H1 (cell line): ENCODE measurements at regions not wholly inside any gene's neighbourhood (a gene's known extent, or its start where the extent isn't known, plus 50 kb on each side); places are given as distances from the start of the nearest gene placed in this dataset.

Experiments used
- CTCF ChIA-PET: fragments of 300-600 bp; sonication (Branson Sonifier 250); formaldehyde crosslinking; loops from one replicate; lab custom pipeline; 2021; ENCODE audit not compliant: partially characterized antibody; lab: Charles Lee
- POLR2A ChIA-PET: fragments of 300-600 bp; sonication (Branson Sonifier 250); formaldehyde crosslinking; loops from one replicate; lab custom pipeline; 2021; ENCODE audit warnings: inconsistent platforms; ENCODE audit not compliant: partially characterized antibody; lab: Charles Lee
- DNase-seq, 2 experiments: peaks; one replicate each; pipeline versions ENCODE4 v3.0.0 to v3.0.0-alpha.2; 2010 to 2022; ENCODE audit warnings: low spot score in 2 of 2, low read depth in 1 of 2, mixed read lengths in 1 of 2
- FAIRE-seq: peaks from 2 replicates; lab custom pipeline; 2011; peaks lifted over from hg19 to GRCh38; lab: Jason Lieb, UNC
- H2AFZ ChIP-seq: 2 replicates; pipeline ENCODE4 v1.8.1; 2012; ENCODE audit warnings: low read length, inconsistent platforms
- H2AK5ac ChIP-seq: 2 replicates; pipeline ENCODE4 v1.6.1; 2013; ENCODE audit warnings: low read depth, low read length
- H2BK120ac ChIP-seq: replicated peaks from 2 replicates; pipeline ENCODE3; 2013; ENCODE audit warnings: low read depth, low read length, inconsistent platforms
- H2BK12ac ChIP-seq: 2 replicates; pipeline ENCODE4 v1.6.1; 2013; ENCODE audit warnings: low read depth, low read length
- H2BK15ac ChIP-seq: 2 replicates; pipeline ENCODE4 v1.6.1; 2013; ENCODE audit warnings: low read length
- H2BK20ac ChIP-seq: 2 replicates; pipeline ENCODE4 v1.6.1; 2013; ENCODE audit warnings: low read length
- H2BK5ac ChIP-seq: 2 replicates; pipeline ENCODE4 v1.6.1; 2013; ENCODE audit warnings: low read depth, low read length
- H3K14ac ChIP-seq: 2 replicates; pipeline ENCODE4 v1.6.1; 2013; ENCODE audit warnings: inconsistent platforms; ENCODE audit not compliant: insufficient read length
- H3K18ac ChIP-seq: 2 replicates; pipeline ENCODE4 v1.6.1; 2013; ENCODE audit warnings: low read length; ENCODE audit errors: extremely low read depth
- H3K23ac ChIP-seq: 2 replicates; pipeline ENCODE4 v1.6.1; 2013; ENCODE audit warnings: inconsistent platforms; ENCODE audit not compliant: insufficient read length
- H3K23me2 ChIP-seq: 2 replicates; pipeline ENCODE4 v1.6.1; 2013; ENCODE audit warnings: low read depth, low read length
- H3K27ac ChIP-seq: 2 replicates; pipeline ENCODE4 v1.6.1; 2011; ENCODE audit warnings: low read depth, low read length, inconsistent platforms
- H3K27me3 ChIP-seq, 4 experiments: replicated peaks in 1 of 4; 1 replicate in 1 of 4; 2 replicates in 3 of 4; pipeline versions ENCODE4 v1.6.1 to v1.8.1; 2011 to 2013; ENCODE audit warnings: low read length in 3 of 4, mild to moderate bottlenecking in 3 of 4, inconsistent platforms in 2 of 4, mixed read lengths in 2 of 4, moderate library complexity in 1 of 4; ENCODE audit not compliant: control insufficient read depth in 3 of 4, insufficient read depth in 3 of 4; ENCODE audit errors: extremely low read depth in 1 of 4
- H3K36me3 ChIP-seq, 4 experiments: 2 replicates each; pipeline versions ENCODE4 v1.6.1 to v1.8.1; 2011 to 2013; ENCODE audit warnings: mild to moderate bottlenecking in 4 of 4, low read length in 3 of 4, moderate library complexity in 2 of 4, control low read depth in 1 of 4, inconsistent platforms in 1 of 4; ENCODE audit not compliant: insufficient read depth in 4 of 4, control insufficient read depth in 2 of 4
- H3K4ac ChIP-seq: replicated peaks from 2 replicates; pipeline ENCODE3; 2013; ENCODE audit warnings: low read length, low read depth, mixed read lengths, inconsistent platforms; ENCODE audit not compliant: insufficient read length
- H3K4me1 ChIP-seq, 4 experiments: replicated peaks in 1 of 4; 1 replicate in 1 of 4; 2 replicates in 3 of 4; pipeline versions ENCODE4 v1.6.1 to v1.8.1; 2011 to 2013; ENCODE audit warnings: low read length in 3 of 4, inconsistent platforms in 2 of 4, mixed read lengths in 1 of 4; ENCODE audit not compliant: insufficient read depth in 4 of 4, control insufficient read depth in 3 of 4
- H3K4me2 ChIP-seq, 2 experiments: 2 replicates each; pipeline versions ENCODE4 v1.6.1 to v1.8.1; 2011 to 2013; ENCODE audit warnings: low read depth in 2 of 2, low read length in 2 of 2, control low read depth in 1 of 2, inconsistent platforms in 1 of 2, mild to moderate bottlenecking in 1 of 2; ENCODE audit not compliant: insufficient read depth in 1 of 2
- H3K4me3 ChIP-seq, 4 experiments: fragments of 200-600, 300-600 bp in 1 of 4; sonication (generic), shearing (Covaris generic), sonication (Bioruptor Twin) in 1 of 4; 2 replicates each; pipeline versions ENCODE4 v1.5.1 to v1.8.1; 2011 to 2016; ENCODE audit warnings: low read length in 4 of 4, low read depth in 3 of 4, control low read depth in 2 of 4, inconsistent platforms in 2 of 4, mild to moderate bottlenecking in 2 of 4, mixed read lengths in 1 of 4, moderate library complexity in 1 of 4; ENCODE audit not compliant: insufficient read depth in 2 of 4; ENCODE audit errors: extremely low read depth in 1 of 4
- H3K56ac ChIP-seq: replicated peaks from 2 replicates; pipeline ENCODE3; 2013; ENCODE audit warnings: low read depth, mild to moderate bottlenecking, mixed read lengths, low read length, inconsistent platforms; ENCODE audit not compliant: insufficient read length
- H3K79me1 ChIP-seq: 2 replicates; pipeline ENCODE4 v1.6.1; 2013; ENCODE audit warnings: low read depth, low read length, control low read depth
- H3K79me2 ChIP-seq, 2 experiments: 2 replicates each; pipeline versions ENCODE4 v1.6.1 to v1.8.1; 2012 to 2013; ENCODE audit warnings: low read length in 2 of 2, mild to moderate bottlenecking in 2 of 2, inconsistent platforms in 1 of 2; ENCODE audit not compliant: insufficient read depth in 2 of 2, control insufficient read depth in 1 of 2
- H3K9ac ChIP-seq, 4 experiments: replicated peaks in 1 of 4; 1 replicate in 1 of 4; 2 replicates in 3 of 4; pipeline versions ENCODE4 v1.6.1 to v1.8.1; 2011 to 2013; ENCODE audit warnings: low read depth in 3 of 4, low read length in 3 of 4, control low read depth in 2 of 4, mild to moderate bottlenecking in 2 of 4, moderate library complexity in 2 of 4, inconsistent platforms in 1 of 4; ENCODE audit errors: extremely low read depth in 1 of 4
- H3K9me3 ChIP-seq, 2 experiments: 2 replicates each; pipeline versions ENCODE4 v1.6.1 to v1.8.1; 2012 to 2013; ENCODE audit warnings: mild to moderate bottlenecking in 2 of 2, moderate library complexity in 2 of 2, control low read depth in 1 of 2, inconsistent platforms in 1 of 2, low read depth in 1 of 2, low read length in 1 of 2, mixed read lengths in 1 of 2; ENCODE audit not compliant: insufficient read depth in 2 of 2
- H4K20me1 ChIP-seq, 2 experiments: replicated peaks in 1 of 2; 2 replicates each; pipeline versions ENCODE3 to v1.8.1; 2011 to 2013; ENCODE audit warnings: inconsistent platforms in 2 of 2, low read length in 2 of 2, mild to moderate bottlenecking in 1 of 2; ENCODE audit not compliant: insufficient read depth in 2 of 2, control insufficient read depth in 1 of 2
- H4K5ac ChIP-seq: 2 replicates; pipeline ENCODE4 v1.6.1; 2013; ENCODE audit warnings: low read length, low read depth, mixed read lengths, inconsistent platforms; ENCODE audit not compliant: insufficient read length
- H4K8ac ChIP-seq: 2 replicates; pipeline ENCODE4 v1.8.0; 2013; ENCODE audit warnings: mild to moderate bottlenecking, moderate library complexity, low read length, inconsistent platforms; ENCODE audit not compliant: insufficient read depth; ENCODE audit errors: extremely low read depth
- H4K91ac ChIP-seq: replicated peaks from 2 replicates; pipeline ENCODE3; 2013; ENCODE audit warnings: low read length, mixed read lengths, inconsistent platforms; ENCODE audit not compliant: insufficient read length
- EP300 ChIP-seq, 2 experiments: IDR thresholded peaks; 1 replicate in 1 of 2; 2 replicates in 1 of 2; pipeline ENCODE4 v1.6.1; 2011 to 2012; ENCODE audit warnings: low read depth in 2 of 2, low read length in 2 of 2, mild to moderate bottlenecking in 2 of 2, borderline replicate concordance in 1 of 2, inconsistent platforms in 1 of 2, moderate library complexity in 1 of 2
- JUND ChIP-seq: IDR thresholded peaks from 2 replicates; pipeline ENCODE4 v1.6.1; 2011; ENCODE audit warnings: mild to moderate bottlenecking, improper control_type of control experiment, low read length
- KDM4A ChIP-seq: IDR thresholded peaks from one replicate; pipeline ENCODE4 v1.7.1; 2012; ENCODE audit warnings: low read depth, mild to moderate bottlenecking, moderate library complexity, low read length, inconsistent platforms; ENCODE audit not compliant: severe bottlenecking
- SIN3A ChIP-seq, 2 experiments: IDR thresholded peaks in 1 of 2; conservative IDR thresholded peaks in 1 of 2; 2 replicates each; pipeline ENCODE4 v1.6.1; 2011 to 2012; ENCODE audit warnings: low read length in 2 of 2, improper control_type of control experiment in 1 of 2, low read depth in 1 of 2, mild to moderate bottlenecking in 1 of 2
- TAF7 ChIP-seq: optimal IDR thresholded peaks from 2 replicates; pipeline ENCODE3; 2011; ENCODE audit warnings: low read depth, mild to moderate bottlenecking, inconsistent platforms, low read length, moderate library complexity, borderline replicate concordance
- WGBS, 2 experiments: shearing (Covaris generic) in 1 of 2; methylation state at CpG; one replicate each; pipeline versions ENCODE4 v1.1.6 to v1.1.7; 2013 to 2015; ENCODE audit warnings: low lambda C conversion rate in 2 of 2, mixed read lengths in 2 of 2, inconsistent platforms in 1 of 2, low coverage in 1 of 2, missing lambda C conversion rate in 1 of 2; ENCODE audit not compliant: insufficient replicate concordance in 2 of 2, insufficient coverage in 1 of 2, insufficient read length in 1 of 2; ENCODE audit errors: extremely low coverage in 1 of 2, missing lambda C conversion rate in 1 of 2; 5-methylcytosine and 5-hydroxymethylcytosine counted together

DNA sequence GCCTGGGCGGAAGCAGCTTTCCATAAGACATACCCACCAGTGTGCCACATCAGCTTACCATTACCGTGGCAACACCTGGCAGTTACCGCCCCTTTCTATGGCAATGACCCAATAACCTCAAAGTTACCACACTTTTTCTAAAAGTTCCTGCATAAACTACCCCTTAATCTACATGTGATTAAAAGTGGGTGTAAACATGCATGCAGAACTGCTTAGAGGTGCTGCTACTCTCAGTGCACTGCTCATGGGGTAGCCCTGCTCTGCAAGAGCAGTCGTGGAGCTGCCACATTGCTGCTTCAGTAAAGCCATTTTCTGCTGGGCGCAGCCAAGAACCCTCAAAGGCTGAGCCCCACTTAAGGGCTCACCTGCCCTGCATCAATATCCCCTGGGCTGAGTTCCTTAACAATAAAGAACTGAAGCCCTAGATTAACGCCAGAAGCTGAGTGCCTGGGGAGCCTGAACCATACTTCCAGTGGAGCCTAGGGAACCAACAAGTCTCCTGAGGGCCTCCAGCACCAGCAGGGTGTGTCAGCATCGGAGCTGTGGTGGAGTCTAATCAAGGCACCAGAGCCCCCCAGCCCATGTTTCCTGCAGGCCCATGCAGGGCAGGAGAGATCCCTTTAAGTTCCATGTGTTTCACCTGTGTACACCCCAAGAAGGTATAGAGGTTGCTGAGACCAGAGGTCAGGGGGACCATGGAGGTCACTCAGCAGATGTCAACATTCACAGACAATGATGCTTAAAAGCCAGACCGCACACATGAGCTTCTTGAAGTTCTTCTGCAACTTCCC lies 1198.1 kb downstream of the UQCRFS1 start:
- no peak overlapping the region for H3K14ac ChIP-seq
- no peak for TF ChIP-seq KDM4A
- TF ChIP-seq JUND: no peak
- no peak for TF ChIP-seq EP300 (IDR thresholded peaks at IDR 0.05; ENCODE audit: borderline replicate concordance in 1 of 2, low read depth in 2 of 2, low read length in 2 of 2)
- no peak for TF ChIP-seq SIN3A (conservative IDR thresholded peaks at IDR 0.05 in 1 of 2, IDR thresholded peaks at IDR 0.05 in 1 of 2; ENCODE audit: low read depth in 1 of 2, low read length in 2 of 2)
- no peak for TF ChIP-seq TAF7

More for the DNA sequence above, 1198.1 kb downstream of the UQCRFS1 start:
- no peaks in the 10 kb centered on the region for H3K36me3 ChIP-seq
- no peak overlapping the region for H2BK20ac ChIP-seq
- no peaks in the 10 kb centered on the region for H3K79me1 ChIP-seq
- H3K4me3 ChIP-seq: no peak overlapping the region
- no peak overlapping the region for H2AFZ ChIP-seq
- no peak overlapping the region for H3K4me2 ChIP-seq
- H3K18ac ChIP-seq: no peak overlapping the region
- H3K9me3 ChIP-seq: no peaks in the 10 kb centered on the region; a peak in 1 of 4 replicates
- H3K9ac ChIP-seq: no peak overlapping the region
- no peaks in the 10 kb centered on the region for H3K79me2 ChIP-seq
- no peaks in the 10 kb centered on the region for H3K23me2 ChIP-seq
- H3K23ac ChIP-seq: no peak overlapping the region
- FAIRE-seq: no peak
- H2BK5ac ChIP-seq: no peak overlapping the region
- no peak overlapping the region for H4K8ac ChIP-seq
- H3K27me3 ChIP-seq: no peaks in the 10 kb centered on the region; a peak in 1 of 7 replicates
- H3K27ac ChIP-seq: no peak overlapping the region
- no peaks in the 10 kb centered on the region for H3K4me1 ChIP-seq
- DNase-seq: no peak
- no peak overlapping the region for H4K91ac ChIP-seq
- no peak overlapping the region for H2BK15ac ChIP-seq
- no peaks in the 10 kb centered on the region for H4K20me1 ChIP-seq
- H2BK12ac ChIP-seq: no peak overlapping the region
- ChIA-PET CTCF (interaction anchor here (1.0 to 5.0 kb wide), 5 partner anchors 33 to 309 kb away, joined by 3 to 79 read pairs (median 4); no protein-coding TSS in a partner anchor), POLR2A (no interaction called here)
- H3K4ac ChIP-seq: no peak overlapping the region
- 86% methylated on average over 8 of the region's 8 CpGs; no CpG with 5 or more reads in 1 of the 2 experiments for WGBS, 2 experiments
- no peak overlapping the region for H3K56ac ChIP-seq
- H2BK120ac ChIP-seq: no peak overlapping the region
- no peak overlapping the region for H2AK5ac ChIP-seq
- no peak overlapping the region for H4K5ac ChIP-seq
